MM.1S (cell line): ENCODE measurements at regions not wholly inside any gene's neighbourhood (a gene's known extent, or its start where the extent isn't known, plus 50 kb on each side); places are given as distances from the start of the nearest gene placed in this dataset.

ENCODE experiments used
- EZH2 ChIP-seq: fragments of 300-600 bp; sonication (generic); optimal IDR thresholded peaks from 2 replicates; pipeline ENCODE3; 2017; ENCODE audit warnings: low read depth, mild to moderate bottlenecking, antibody characterized with exemption, low read length, mixed read lengths
- EZH2phosphoT487 ChIP-seq: fragments of 300-600 bp; sonication (generic); IDR thresholded peaks from 2 replicates; pipeline ENCODE4 v1.6.1; 2018; ENCODE audit warnings: antibody characterized with exemption, low read length
- TF ChIP-seq, protein P1 (sequence below): fragments of 300-600 bp; sonication (generic); IDR thresholded peaks from 2 replicates; pipeline ENCODE4 v1.5.1; 2016; ENCODE audit warnings: antibody characterized with exemption, low read length, mixed read lengths

DNA sequence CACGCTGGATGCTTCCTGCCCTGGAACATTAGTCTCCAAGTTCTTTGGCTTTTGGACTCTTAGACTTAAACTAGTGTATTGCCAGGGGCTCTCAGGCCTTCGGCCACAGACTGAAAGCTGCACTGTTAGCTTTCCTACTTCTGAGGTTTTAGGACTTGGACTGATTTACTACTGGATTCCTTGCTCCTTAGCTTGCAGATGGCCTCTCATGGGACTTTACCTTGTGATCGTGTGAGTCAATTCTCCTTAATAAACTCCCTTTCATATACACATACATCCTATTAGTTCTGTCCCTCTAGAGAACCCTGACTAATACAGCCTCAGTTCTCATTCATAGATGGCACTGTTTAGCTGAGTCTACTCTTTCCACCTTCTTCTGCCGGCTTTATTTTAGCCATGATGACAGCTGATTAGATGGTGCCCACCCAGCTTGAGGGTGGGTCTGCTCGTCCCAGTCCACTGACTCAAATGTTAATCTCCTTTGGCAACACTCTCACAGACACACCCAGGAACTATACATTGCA, 389.1 kb downstream of the NYAP2 start:
- TF ChIP-seq, protein P1, sequence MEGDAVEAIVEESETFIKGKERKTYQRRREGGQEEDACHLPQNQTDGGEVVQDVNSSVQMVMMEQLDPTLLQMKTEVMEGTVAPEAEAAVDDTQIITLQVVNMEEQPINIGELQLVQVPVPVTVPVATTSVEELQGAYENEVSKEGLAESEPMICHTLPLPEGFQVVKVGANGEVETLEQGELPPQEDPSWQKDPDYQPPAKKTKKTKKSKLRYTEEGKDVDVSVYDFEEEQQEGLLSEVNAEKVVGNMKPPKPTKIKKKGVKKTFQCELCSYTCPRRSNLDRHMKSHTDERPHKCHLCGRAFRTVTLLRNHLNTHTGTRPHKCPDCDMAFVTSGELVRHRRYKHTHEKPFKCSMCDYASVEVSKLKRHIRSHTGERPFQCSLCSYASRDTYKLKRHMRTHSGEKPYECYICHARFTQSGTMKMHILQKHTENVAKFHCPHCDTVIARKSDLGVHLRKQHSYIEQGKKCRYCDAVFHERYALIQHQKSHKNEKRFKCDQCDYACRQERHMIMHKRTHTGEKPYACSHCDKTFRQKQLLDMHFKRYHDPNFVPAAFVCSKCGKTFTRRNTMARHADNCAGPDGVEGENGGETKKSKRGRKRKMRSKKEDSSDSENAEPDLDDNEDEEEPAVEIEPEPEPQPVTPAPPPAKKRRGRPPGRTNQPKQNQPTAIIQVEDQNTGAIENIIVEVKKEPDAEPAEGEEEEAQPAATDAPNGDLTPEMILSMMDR: no peak
- TF ChIP-seq EZH2: no peak
- no peak for TF ChIP-seq EZH2phosphoT487
